NCI-H1930 (cell line): ENCODE measurements at regions not wholly inside any gene's neighbourhood (a gene's known extent, or its start where the extent isn't known, plus 50 kb on each side); places are given as distances from the start of the nearest gene placed in this dataset.
"Not testable (repeated sequence)": the region's sequence is repeated elsewhere in the genome, so short reads cannot be mapped to it uniquely, and the experiment has no call there.

Experiments
- DNase-seq, 2 experiments: peaks; one replicate each; lab custom pipeline; 2025; lab: John Stamatoyannopoulos, UW

- no peak for DNase-seq
Measured at GRCh38 chr7:10282909-10283308, 690.8 kb upstream of the PHF14 start.

- DNase-seq, result no peak
Measured at GRCh38 chr7:10284001-10284400, 689.7 kb upstream of the PHF14 start.

- DNase-seq, result no peak
Measured at GRCh38 chr7:10299384-10299783, 674.3 kb upstream of the PHF14 start.

- DNase-seq, result no peak
Measured at GRCh38 chr7:10300577-10300976, 673.1 kb upstream of the PHF14 start.

- DNase-seq, result no peak
Measured at GRCh38 chr7:10308276-10308675, 665.4 kb upstream of the PHF14 start.

- no peak for DNase-seq
Measured at GRCh38 chr7:10312942-10313341, 660.7 kb upstream of the PHF14 start.

GRCh38 chr7:10315881-10316280 lies 657.8 kb upstream of the PHF14 start:
- no peak for DNase-seq

- DNase-seq, result no peak
Measured at GRCh38 chr7:10316488-10316887, 657.2 kb upstream of the PHF14 start.

GRCh38 chr7:10325395-10325794 lies 648.3 kb upstream of the PHF14 start:
- no peak for DNase-seq

- no peak for DNase-seq
Measured at GRCh38 chr7:10343108-10343507, 630.6 kb upstream of the PHF14 start.

- no peak for DNase-seq
Measured at GRCh38 chr7:10346032-10346431, 627.6 kb upstream of the PHF14 start.

GRCh38 chr7:10355816-10356215 lies 617.9 kb upstream of the PHF14 start:
- no peak for DNase-seq

GRCh38 chr7:10360050-10360449 lies 613.6 kb upstream of the PHF14 start:
- no peak for DNase-seq

GRCh38 chr7:10401793-10402192 lies 571.9 kb upstream of the PHF14 start:
- DNase-seq, result no peak

GRCh38 chr7:10412422-10413019 lies 561.2 kb upstream of the PHF14 start:
- no peak for DNase-seq

GRCh38 chr7:10418985-10419384 lies 554.7 kb upstream of the PHF14 start:
- DNase-seq, result no peak

- DNase-seq, result peak; percentile 29 to 34
Measured at GRCh38 chr7:10429031-10429430, 544.6 kb upstream of the PHF14 start.

GRCh38 chr7:10429511-10429910 lies 544.2 kb upstream of the PHF14 start:
- peak; percentile 46 to 60 for DNase-seq

- DNase-seq, result no peak
Measured at GRCh38 chr7:10436302-10436701, 537.4 kb upstream of the PHF14 start.

GRCh38 chr7:10439027-10439426 lies 534.6 kb upstream of the PHF14 start:
- no peak for DNase-seq

GRCh38 chr7:10455936-10456335 lies 517.7 kb upstream of the PHF14 start:
- no peak for DNase-seq

- no peak for DNase-seq
Measured at GRCh38 chr7:10460474-10460873, 513.2 kb upstream of the PHF14 start.

GRCh38 chr7:10463701-10464100 lies 510.0 kb upstream of the PHF14 start:
- no peak for DNase-seq

- DNase-seq, result not testable (repeated sequence)
Measured at GRCh38 chr7:10465536-10465935, 508.1 kb upstream of the PHF14 start.

- DNase-seq, result no peak
Measured at GRCh38 chr7:10468908-10469307, 504.8 kb upstream of the PHF14 start.
